BJ (cell line): ENCODE measurements at regions not wholly inside any gene's neighbourhood (a gene's known extent, or its start where the extent isn't known, plus 50 kb on each side); places are given as distances from the start of the nearest gene placed in this dataset.

Experiments
- CTCF ChIA-PET: fragments of 350-600 bp; formaldehyde crosslinking; extraction: SDS; loops from one replicate; lab custom pipeline; 2021; ENCODE audit warnings: antibody characterized with exemption, inconsistent platforms; lab: Yijun Ruan, JAX
- POLR2A ChIA-PET: fragments of 300-600 bp; sonication (Branson Sonifier 250); formaldehyde crosslinking; extraction: SDS; loops from one replicate; lab custom pipeline; 2021; ENCODE audit warnings: antibody characterized with exemption; lab: Charles Lee
- DNase-seq: peaks from one replicate; pipeline ENCODE4 v3.0.0-alpha.2; 2011; ENCODE audit warnings: low read depth
- H3K27me3 ChIP-seq: 2 replicates; pipeline ENCODE4 v1.6.0; 2011; ENCODE audit warnings: low read length; ENCODE audit not compliant: control insufficient read depth, insufficient read depth
- H3K36me3 ChIP-seq: 2 replicates; pipeline ENCODE4 v1.5.1; 2011; ENCODE audit warnings: low read length; ENCODE audit not compliant: control insufficient read depth, insufficient read depth
- H3K4me3 ChIP-seq: 2 replicates; pipeline ENCODE4 v1.5.1; 2011; ENCODE audit warnings: low read depth, mild to moderate bottlenecking, control low read depth, low read length
- CTCF ChIP-seq: IDR thresholded peaks from 2 replicates; pipeline ENCODE4 v1.5.1; 2011; ENCODE audit warnings: low read depth, mild to moderate bottlenecking, control low read depth, inconsistent platforms, low read length, moderate library complexity; ENCODE audit not compliant: insufficient read depth

- no peak overlapping the region for H3K4me3 ChIP-seq
- no peak for TF ChIP-seq CTCF
- peaks cover 1% of the 10 kb centered on the region; the same call in 1 of the 2 replicates for H3K27me3 ChIP-seq
- ChIA-PET CTCF (no interaction called here), POLR2A (no interaction called here)
- no peaks in the 10 kb centered on the region for H3K36me3 ChIP-seq
- no peak for DNase-seq
These were observed 165.9 kb downstream of the KIT start for GRCh38 chr4:54823616-54824015.

GRCh38 chr4:54819034-54819433 lies 161.3 kb downstream of the KIT start:
- no peaks in the 10 kb centered on the region for H3K36me3 ChIP-seq
- no peak for DNase-seq
- CTCF ChIA-PET, result interaction anchor here (0.6 kb wide), 1 partner anchor 425 kb away, joined by 3 read pairs; no protein-coding TSS in a partner anchor

GRCh38 chr4:54818481-54818880 lies 160.7 kb downstream of the KIT start:
- no peak for DNase-seq
- H3K36me3 ChIP-seq, result no peaks in the 10 kb centered on the region
- no peaks in the 10 kb centered on the region; the same call in 1 of the 2 replicates for H3K27me3 ChIP-seq
- POLR2A ChIA-PET, result interaction anchor here (0.7 kb wide), 1 partner anchor 18 kb away, joined by 3 read pairs; no protein-coding TSS in a partner anchor
- CTCF ChIA-PET, result interaction anchor here (0.6 to 0.8 kb wide), 2 partner anchors 424 to 433 kb away, joined by 3 read pairs; no protein-coding TSS in a partner anchor
- H3K4me3 ChIP-seq, result no peak overlapping the region
- no peak for TF ChIP-seq CTCF

More at GRCh38 chr4:54819034-54819433, 161.3 kb downstream of the KIT start:
- POLR2A ChIA-PET, result interaction anchor here (0.7 kb wide), 1 partner anchor 18 kb away, joined by 3 read pairs; no protein-coding TSS in a partner anchor
- no peak for TF ChIP-seq CTCF
- no peak overlapping the region for H3K4me3 ChIP-seq
- H3K27me3 ChIP-seq, result no peaks in the 10 kb centered on the region; the same call in 1 of the 2 replicates

GRCh38 chr4:54813674-54814073 lies 155.9 kb downstream of the KIT start:
- Histone ChIP-seq H3K4me3 (no peak overlapping the region), H3K36me3 (no peaks in the 10 kb centered on the region), H3K27me3 (no peaks in the 10 kb centered on the region; the same call in 1 of the 2 replicates)
- POLR2A ChIA-PET, result no interaction called here
- no peak for DNase-seq
- CTCF ChIA-PET, result interaction anchor here (1.4 kb wide), 1 partner anchor 18 kb away, joined by 4 read pairs; no protein-coding TSS in a partner anchor
- TF ChIP-seq CTCF, result no peak

- ChIA-PET CTCF (no interaction called here), POLR2A (no interaction called here)
- TF ChIP-seq CTCF, result no peak
- Histone ChIP-seq H3K36me3 (no peaks in the 10 kb centered on the region), H3K4me3 (no peak overlapping the region), H3K27me3 (no peaks in the 10 kb centered on the region; the same call in 1 of the 2 replicates)
- no peak for DNase-seq
These were observed 148.6 kb downstream of the KIT start for GRCh38 chr4:54806351-54806750.
